ENCODE measurements at regions not wholly inside any gene's neighbourhood (a gene's known extent, or its start where the extent isn't known, plus 50 kb on each side); places are given as distances from the start of the nearest gene placed in this dataset.

DNA sequence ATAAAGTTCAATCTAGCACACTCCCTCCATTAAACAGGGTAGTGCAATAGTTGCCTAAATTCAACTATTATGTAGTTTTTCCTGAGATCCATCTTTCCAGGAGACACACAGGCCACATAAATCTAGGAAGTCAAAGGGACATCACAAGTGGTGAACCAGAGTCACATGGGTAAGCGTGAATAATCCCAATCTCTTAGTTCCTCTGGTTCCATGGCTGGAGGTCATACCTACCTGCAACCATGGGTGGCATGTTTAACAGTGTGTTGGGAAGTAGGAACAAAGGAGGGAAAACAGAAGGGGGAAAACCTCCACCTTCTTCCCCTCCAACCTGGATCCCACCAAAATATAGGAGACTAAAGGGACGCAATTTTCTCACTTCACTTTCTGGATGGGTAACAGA lies 2651.6 kb downstream of the ARAP2 start:
- TF ChIP-seq POLR2A (IDR thresholded peaks at IDR 0.05; ENCODE audit: low read depth) (no peak), POLR2AphosphoS5 (IDR thresholded peaks at IDR 0.05) (no peak)
- TF ChIP-seq, protein P1, sequence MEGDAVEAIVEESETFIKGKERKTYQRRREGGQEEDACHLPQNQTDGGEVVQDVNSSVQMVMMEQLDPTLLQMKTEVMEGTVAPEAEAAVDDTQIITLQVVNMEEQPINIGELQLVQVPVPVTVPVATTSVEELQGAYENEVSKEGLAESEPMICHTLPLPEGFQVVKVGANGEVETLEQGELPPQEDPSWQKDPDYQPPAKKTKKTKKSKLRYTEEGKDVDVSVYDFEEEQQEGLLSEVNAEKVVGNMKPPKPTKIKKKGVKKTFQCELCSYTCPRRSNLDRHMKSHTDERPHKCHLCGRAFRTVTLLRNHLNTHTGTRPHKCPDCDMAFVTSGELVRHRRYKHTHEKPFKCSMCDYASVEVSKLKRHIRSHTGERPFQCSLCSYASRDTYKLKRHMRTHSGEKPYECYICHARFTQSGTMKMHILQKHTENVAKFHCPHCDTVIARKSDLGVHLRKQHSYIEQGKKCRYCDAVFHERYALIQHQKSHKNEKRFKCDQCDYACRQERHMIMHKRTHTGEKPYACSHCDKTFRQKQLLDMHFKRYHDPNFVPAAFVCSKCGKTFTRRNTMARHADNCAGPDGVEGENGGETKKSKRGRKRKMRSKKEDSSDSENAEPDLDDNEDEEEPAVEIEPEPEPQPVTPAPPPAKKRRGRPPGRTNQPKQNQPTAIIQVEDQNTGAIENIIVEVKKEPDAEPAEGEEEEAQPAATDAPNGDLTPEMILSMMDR (IDR thresholded peaks at IDR 0.05): no peak
